DMS153 treated with DMSO at 0.1 percent for 48 hours (cell line): ENCODE measurements at regions not wholly inside any gene's neighbourhood (a gene's known extent, or its start where the extent isn't known, plus 50 kb on each side); places are given as distances from the start of the nearest gene placed in this dataset.
"Not testable (repeated sequence)": the region's sequence is repeated elsewhere in the genome, so short reads cannot be mapped to it uniquely, and the experiment has no call there.

ENCODE experiments used
- DNase-seq: peaks from one replicate; lab custom pipeline; 2025; ENCODE audit not compliant: unreplicated experiment; lab: John Stamatoyannopoulos, UW

GRCh38 chr16:29261427-29262248, 144.9 kb downstream of the NPIPB11 start:
- DNase-seq: not testable (repeated sequence)

- DNase-seq: not testable (repeated sequence)
Observed at GRCh38 chr16:29260683-29261426, 145.7 kb downstream of the NPIPB11 start.

GRCh38 chr16:29259635-29260457, 146.7 kb downstream of the NPIPB11 start:
- DNase-seq: not testable (repeated sequence)

GRCh38 chr16:29258946-29259634, 147.4 kb downstream of the NPIPB11 start:
- not testable (repeated sequence) for DNase-seq

- DNase-seq: not testable (repeated sequence)
Observed at GRCh38 chr16:29257419-29258336, 148.8 kb downstream of the NPIPB11 start.

- DNase-seq: no peak
Observed at GRCh38 chr16:29256501-29256981, 150.0 kb downstream of the NPIPB11 start.

DNA sequence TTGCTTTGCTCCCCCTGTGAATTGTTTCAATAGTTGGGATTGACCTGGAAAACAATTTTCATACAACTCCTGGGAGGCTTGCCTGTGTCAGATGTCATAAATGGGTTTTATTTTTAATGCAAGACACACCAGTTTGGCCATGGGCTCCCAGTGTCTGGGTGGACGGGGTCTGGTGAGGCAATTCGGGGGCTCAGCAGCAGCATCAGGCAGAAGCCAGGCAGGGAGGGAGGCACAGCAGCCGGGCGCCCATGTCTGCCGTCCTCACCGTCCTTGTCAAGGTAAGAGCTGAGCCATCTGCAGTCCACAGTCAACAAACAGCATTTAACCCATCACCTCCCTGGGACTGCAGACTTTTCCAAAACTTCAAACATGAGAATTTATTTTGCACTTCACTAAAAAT, 150.6 kb downstream of the NPIPB11 start:
- not testable (repeated sequence) for DNase-seq

DNA sequence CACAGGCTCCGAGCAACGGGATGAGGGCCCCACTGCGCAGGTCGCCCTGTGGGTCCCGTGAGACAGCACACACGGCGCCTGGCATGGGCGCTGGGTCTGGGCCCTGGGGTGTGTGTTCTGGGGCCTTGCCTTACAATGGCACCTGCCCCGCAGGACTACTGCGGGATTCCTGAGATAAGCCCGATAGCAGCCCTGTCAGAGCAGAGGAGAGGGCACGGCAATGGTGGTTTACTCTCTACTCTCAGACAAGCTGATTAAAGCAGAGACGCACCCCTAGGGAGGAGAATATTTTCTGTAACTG, 151.1 kb downstream of the NPIPB11 start:
- not testable (repeated sequence) for DNase-seq

GRCh38 chr16:29254676-29255495, 151.6 kb downstream of the NPIPB11 start:
- no peak for DNase-seq

GRCh38 chr16:29253716-29254590, 152.6 kb downstream of the NPIPB11 start:
- DNase-seq: not testable (repeated sequence)

DNA sequence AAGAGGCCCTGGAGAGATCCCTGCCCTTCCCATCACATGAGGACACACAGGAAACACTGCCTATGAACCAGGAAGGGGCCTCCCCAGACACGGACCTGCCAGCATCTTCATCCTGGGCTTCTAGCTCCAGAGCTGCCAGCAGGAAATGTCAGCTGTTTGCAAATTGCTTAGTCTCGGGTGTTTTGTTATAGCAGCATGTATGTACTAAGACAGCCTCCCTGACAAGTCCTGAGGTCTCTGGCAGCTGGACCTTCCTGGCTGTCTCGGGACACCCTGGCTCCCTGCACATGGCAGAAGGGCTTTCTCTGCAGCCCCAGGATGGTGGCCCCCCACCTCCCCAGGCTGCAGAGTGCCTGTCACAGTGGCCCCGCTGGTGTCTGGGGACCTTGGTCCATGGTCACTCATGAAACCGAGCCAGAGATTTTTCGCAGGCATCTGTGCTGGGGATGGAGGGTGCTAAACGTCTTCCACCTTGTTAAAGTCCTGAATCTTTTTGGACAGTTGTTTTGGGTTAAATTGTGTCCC, 153.4 kb downstream of the NPIPB11 start:
- not testable (repeated sequence) for DNase-seq

GRCh38 chr16:29252311-29252710, 154.2 kb downstream of the NPIPB11 start:
- DNase-seq: not testable (repeated sequence)

GRCh38 chr16:29251571-29252011, 154.9 kb downstream of the NPIPB11 start:
- DNase-seq: not testable (repeated sequence)

- not testable (repeated sequence) for DNase-seq
Observed at GRCh38 chr16:29250923-29251434, 155.5 kb downstream of the NPIPB11 start.

GRCh38 chr16:29250469-29250868, 156.0 kb downstream of the NPIPB11 start:
- not testable (repeated sequence) for DNase-seq

- not testable (repeated sequence) for DNase-seq
Observed at GRCh38 chr16:29248940-29249318, 157.6 kb downstream of the NPIPB11 start.

GRCh38 chr16:29248306-29248939, 158.1 kb downstream of the NPIPB11 start:
- not testable (repeated sequence) for DNase-seq
